Stimulated activated CD4-positive, alpha-beta T cell treated with anti-CD3 and anti-CD28 coated beads, Interleukin-15, amount 100 ng/mL, for 48 hours (primary cell): ENCODE measurements at regions not wholly inside any gene's neighbourhood (a gene's known extent, or its start where the extent isn't known, plus 50 kb on each side); places are given as distances from the start of the nearest gene placed in this dataset.

Experiments
- DNase-seq, 2 donors: peaks; one replicate each; pipeline ENCODE4 v3.0.0-alpha.2; 2020; ENCODE audit warnings: low read depth in 2 of 2

DNA sequence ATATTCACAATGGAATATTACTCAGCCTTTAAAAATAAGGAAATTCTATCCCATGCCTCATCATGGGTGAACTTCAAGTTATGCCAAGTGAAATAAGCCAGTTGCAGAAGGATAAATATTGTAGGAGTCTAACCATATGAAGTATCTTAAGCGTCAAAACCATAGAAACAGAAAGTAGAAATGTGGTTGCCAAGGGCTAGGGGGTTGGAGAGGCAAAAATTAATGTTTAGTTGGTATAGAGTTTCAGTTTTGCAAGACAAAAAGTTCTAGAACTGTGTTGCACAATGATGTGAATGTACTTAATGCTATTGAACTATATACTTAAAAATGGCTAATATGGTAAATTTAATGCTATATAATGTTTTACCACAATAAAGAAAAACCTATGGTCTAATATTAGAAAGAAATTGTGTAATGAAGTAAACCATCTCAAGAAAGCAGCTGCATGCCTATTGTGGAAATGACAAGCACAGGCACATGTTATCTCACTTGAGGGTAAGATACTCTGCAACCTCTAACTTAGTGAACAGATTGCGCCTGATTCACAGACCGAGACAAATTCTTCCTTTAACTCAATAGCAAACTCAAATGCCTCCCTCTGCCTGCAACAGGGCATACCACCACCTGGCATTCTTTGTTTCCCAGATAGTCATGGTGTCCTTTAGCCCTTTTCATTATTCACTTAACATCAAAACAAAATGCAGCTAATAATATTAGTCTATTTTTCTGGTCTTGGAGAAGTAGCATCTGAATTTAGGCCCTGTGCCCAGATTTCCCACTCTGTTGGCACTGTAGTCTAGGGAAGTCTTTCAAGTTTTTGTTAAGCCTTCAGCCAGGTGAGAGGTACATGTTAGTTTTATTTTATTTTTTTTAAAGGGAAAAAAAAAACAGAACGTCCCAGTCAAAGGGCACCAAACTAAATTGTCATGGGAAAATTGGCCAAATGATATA, 80.2 kb upstream of the ACP3 start:
- no peak for DNase-seq

DNA sequence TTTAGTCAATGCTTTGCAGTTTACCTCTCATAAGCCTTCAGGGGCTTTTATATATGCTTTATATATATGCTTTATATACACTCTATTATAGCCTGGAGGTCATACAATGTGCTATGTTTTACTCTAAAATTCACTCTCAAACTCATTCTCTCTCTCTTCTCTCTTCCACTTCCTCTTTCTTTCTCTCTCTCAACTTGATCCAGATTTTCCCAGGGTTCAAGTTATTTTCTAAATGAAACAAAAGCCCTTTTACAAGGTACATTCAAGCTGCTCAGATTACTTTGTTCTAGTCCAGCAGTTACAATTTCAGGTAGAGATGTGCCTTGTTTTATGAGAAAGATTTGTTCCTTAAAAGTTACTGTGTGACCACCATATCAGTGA, 79.6 kb upstream of the ACP3 start:
- no peak for DNase-seq

DNA sequence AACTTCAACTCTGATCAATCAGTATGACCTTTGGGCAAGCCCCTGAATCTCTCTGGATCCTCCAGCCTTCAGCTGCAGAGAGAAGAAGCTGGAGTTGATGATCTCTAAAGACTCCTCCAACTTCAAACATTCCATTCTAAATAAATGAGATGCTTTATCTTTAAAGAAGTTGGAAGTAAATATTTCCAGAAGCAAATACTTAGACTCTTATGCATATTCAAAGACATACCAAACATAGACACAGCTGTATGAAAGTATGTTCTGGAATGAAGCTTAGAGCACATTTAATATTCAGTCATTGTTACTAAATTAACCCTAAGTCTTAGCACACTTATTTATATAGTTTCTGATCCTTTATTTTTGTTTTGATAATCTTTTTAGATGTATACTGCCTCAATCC, 77.6 kb upstream of the ACP3 start:
- no peak for DNase-seq

DNA sequence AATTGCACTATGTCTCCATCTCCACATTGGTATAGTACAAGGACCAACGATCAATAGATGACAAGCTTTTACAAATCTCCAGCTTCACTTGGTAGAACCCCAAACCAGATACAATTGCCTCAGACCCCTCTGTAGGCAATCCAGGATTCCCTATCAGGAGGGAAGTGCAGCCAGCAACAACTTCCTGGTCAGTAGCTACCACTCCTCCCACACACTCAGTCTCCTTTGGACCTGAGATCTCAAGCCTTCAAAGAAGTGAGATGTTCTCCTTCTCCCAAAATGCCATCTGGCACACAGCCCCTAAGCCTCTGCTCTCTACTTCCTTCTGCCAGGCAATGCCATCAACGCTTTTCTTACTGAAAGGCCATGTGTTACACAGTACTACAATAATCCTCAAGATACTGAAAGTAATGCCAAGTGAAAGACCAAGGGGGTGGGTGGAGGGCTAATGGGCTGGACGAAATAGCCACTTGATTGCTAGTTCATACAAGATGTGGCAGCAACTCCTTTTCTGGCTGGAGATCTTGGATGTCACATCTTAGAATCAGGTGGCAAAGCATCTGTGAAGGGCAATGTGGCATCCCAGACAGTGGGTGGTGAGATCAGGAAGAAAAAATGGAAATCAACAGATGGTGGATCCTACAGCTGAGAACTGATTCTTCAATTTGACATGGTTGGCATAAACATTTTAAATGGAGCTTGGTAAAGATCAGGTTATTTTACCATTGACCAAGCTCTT, 75.3 kb upstream of the ACP3 start:
- no peak for DNase-seq

DNA sequence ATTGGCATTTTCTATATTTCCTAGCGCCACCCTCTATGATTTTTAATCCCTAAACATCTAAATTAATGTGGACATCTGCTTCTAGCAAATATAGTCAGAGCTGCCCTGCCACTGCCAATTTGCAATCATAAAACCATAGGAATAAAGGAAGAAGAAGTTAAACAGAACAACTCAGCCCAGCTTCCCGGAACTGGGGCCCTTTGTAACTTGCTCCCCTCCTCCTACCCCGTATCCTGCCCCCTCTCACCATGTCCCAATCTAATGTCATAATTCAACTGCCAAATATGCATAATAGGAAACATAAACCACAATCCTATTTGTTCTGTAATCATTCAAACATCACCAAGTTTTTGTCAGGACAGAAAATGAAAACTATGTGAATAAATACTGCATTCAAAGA, 74.4 kb upstream of the ACP3 start:
- DNase-seq, result no peak

DNA sequence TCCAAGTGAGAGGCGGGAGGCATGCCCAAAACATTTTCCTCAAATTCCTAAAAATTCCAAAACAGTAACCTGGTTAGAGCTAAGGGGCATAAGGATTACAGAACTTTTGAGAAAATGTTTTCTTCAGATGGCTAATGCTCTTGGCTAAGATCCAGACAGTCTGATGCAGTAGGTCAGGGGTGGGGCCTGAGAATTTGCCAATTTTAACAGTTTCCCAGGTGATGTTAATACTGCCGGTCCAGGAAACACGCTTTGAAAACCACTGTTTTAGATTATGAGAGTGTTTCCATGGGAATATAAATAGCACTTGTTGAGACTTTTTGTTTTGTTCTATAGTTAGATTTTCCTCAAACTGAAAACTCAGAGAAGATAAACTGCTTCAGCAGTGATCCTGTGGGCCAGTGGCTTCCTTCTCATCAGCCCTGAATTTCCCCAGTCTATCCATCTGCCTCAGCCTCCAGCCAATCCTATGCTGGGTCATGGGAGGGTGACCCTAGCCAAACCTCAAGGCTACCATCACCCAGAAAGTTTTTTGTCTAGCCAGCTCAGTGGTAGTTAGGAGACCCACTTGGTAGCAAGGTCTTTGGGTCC, 71.6 kb upstream of the ACP3 start:
- no peak for DNase-seq

DNA sequence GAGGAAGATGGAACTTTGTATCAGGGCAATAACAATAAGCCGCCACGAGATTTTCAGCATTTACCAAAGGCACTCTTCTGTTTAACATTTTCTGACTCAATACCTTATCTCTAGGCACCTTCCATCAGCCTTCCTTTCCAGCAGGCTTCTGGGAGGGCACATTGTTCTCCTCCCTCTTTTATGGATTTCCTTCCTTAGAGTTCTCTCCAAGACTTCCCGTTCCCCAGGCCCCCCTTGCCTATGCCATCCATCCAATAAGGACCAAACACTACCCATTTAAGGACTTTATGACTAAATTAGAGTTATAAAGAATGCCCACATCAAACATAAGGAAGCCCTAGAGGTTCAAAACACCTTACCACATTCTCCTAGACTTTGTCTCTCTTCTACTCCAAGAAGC, 71.0 kb upstream of the ACP3 start:
- no peak for DNase-seq

DNA sequence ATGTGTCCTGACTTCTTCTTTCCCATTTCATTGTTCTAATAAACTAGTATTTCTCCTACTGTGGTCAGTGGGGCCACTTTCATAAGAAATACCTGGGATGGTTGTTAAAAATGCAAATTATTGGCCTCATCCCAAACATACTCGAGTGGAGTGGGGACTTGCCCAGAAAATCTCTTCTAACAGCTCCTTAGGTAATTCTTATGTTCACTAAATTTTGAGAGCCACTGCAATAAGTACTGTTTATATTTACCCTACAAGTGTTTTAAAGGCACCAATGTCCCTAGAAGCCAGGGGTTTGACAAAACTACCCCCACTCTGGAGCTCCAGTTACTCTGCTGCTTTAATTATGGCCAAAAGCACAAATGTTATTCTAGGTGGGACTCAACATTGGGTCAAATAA, 70.0 kb upstream of the ACP3 start:
- DNase-seq, result no peak

DNA sequence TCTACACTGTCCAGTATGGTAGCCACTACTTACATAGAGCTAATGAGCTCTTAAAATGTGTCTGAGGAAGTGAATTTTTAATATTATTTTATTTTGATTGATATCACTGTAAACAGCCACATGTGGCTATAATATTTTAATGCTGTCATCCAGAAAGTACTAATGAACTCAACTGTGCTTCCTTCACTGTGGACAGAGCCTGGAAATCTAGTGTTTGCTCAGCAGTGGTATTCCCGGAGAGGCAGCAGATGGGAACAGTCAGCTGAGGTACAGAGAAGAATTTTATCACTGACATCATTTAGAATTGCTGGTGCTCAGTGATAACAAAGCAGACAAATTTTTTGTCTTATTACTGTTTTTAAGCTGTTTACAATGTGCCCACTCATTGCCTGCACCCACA, 68.7 kb upstream of the ACP3 start:
- DNase-seq, result no peak

DNA sequence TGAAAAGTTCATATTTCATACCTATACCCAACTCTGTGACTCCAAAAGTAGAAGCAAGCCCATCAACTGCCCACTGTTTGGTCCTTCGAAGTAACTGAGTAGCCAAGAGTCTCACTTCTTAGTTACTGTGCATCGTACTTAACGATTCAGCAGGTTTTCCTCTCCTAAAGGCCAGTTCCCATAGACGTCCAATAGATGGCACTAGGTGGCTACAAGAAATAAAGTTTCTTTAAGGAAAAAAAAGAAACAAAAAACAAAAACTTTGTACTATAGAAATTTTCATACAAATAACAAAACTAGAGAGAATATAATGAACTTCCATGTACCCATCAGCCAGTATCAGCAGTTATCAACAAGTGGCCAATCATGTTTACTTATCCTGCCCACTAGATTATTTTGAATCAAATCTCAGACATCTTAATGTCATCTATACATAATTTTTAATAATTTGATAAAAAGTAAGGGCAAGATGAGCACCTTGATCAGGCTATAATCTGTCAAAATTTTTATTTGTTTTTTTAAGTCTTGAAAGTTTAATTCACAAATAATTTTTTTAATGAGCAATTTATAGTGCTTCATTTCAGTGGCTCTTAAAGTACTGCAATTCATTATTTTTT, 63.8 kb upstream of the ACP3 start:
- DNase-seq, result peak in 1 of 2 donors; percentile 1

DNA sequence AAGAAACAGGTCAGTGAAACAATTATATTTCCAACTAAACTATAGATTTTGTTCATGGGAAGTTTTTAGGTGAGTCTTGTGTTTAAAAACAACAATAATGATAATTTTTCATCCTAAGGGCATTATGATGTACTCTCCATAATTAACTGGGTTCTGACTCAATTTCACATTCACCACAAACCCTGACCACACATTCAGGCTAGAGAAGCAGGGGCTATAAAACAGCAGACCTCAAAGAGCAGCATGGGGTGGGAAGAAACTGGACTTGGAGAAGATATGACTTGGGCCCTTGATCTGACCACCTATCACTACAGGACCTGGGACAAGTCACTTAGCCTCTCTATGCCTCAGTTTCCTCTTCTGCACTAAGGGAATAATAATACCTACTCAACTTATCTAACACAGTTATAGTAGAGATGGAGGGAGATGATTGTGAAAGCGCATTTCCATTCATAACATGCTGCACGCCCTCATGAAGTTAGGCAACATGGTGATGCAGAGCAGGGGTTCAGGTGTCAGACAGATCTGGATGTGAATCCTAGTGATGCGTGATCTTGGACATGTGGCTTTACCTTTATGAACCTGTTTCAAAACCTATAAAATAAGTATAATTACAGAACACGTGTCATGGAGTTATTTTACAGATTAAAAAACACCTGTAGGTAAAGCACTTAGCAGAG, 63.0 kb upstream of the ACP3 start:
- no peak for DNase-seq

DNA sequence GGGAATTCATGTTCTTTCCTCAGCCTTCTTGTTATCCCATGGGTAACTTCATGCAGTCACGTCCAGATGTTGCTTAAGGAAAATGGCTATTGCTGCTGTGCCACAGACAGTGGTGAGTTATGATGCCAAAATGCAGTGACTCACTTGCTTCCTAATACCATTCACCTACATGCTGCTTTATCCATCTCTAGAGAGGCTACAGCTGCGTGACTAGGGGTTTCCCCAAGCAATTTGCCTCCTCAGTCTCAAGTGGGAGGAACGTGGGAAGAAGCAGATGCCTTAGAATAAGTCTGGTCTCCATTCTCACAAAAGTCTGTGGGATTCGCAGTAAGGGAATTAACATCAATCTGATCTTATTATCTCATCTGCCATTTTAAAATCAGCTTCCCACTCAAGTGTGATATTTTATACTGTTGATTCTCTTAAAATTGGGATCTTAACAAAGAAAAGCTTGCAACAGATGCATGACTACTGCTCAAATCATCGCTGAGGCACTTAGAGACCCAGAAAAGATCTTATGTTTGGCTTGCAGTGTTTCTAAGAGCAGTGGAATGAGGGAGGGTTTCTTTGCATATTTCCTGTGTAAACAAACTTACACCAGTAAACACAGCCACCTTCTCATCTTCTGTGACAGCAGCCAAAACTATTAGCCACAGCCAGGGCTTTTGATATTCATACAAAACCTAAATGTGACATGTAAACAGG, 62.0 kb upstream of the ACP3 start:
- no peak for DNase-seq

DNA sequence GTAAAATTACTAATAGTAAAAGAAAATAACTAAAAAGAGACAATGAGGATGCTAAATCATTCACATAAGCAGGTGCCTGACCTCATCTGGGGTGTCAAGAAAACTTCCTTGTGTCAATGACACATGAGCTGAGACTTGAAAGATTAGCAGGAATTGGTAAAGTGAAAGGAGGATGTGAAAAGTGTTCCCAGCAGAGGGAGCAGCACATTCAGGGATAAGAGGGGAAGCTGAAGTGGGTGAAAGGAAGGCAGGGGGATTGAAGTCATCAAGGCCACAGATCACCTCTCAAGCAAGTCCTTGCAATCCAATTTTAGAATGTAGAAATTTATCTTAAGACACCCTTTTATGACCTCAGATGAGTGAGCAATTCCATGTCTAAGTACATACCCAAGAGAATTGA, 60.2 kb upstream of the ACP3 start:
- no peak for DNase-seq

DNA sequence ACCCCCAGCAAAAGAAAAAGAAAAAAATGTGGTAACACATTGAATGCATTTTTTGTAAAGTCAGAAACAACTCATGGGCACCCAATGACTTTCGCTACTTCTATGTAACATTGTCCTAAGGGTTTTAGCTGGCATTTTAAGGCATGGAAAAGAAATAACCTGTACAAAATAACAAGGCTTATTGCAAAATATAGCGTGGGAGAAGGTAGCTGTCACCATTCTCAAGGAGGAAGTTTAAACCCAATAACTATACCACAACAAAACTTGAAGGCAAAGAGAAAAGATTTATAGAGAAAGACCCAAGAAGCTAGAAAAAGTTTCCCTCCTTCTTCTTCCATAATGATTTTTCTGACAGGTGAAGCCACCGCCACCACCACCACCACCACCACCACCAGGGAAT, 55.7 kb upstream of the ACP3 start:
- no peak for DNase-seq

DNA sequence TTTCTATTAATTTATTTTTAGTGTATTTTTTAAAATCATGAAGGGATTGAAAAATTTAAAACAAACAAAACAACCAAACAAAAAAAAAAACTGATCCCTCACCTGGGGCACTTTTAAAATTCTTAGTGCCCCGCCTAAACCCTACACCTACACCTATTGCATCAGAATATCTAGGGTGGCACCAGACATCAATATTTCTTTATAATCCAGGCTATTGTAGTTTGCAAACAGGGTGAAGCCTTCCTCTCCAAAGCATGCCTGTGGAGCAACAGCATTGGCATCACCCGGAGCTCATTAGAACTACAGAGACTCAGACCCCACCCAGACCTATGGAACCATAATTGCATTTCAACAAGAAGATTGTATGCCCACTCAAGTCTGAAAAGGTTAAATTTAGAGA, 54.9 kb upstream of the ACP3 start:
- no peak for DNase-seq

DNA sequence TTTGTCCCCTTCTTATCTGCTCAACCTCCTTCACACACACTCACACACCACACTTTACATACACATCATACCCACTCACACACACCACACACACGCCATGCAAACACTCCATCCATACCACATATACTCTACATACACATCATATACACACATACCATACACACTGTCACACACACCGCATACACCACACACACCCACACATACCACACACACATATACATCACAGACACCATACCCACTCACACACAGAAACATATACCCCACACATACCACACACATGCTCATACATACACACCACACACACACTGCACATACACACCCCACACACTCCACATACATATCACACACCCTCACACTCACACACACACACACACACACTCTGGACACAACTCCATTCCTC, 54.3 kb upstream of the ACP3 start:
- no peak for DNase-seq

DNA sequence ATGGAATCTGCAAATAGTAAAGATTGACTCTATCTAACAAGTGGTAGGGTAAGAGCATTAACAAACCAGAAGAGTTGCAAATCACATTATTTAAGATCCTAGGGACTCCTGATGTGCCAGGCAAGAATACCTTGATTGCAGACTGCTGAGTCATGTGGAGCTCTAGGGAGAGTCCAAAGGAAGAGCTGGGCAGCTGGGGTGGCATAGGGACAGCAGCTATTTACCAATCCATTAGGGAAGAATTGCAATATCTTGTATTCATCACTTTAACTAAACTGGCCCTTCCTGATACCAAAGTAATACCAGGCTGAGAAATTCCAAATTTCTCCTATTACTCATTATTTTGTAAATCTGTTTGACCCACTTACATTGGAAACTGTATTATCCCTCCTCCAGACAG, 52.2 kb upstream of the ACP3 start:
- DNase-seq, result no peak

DNA sequence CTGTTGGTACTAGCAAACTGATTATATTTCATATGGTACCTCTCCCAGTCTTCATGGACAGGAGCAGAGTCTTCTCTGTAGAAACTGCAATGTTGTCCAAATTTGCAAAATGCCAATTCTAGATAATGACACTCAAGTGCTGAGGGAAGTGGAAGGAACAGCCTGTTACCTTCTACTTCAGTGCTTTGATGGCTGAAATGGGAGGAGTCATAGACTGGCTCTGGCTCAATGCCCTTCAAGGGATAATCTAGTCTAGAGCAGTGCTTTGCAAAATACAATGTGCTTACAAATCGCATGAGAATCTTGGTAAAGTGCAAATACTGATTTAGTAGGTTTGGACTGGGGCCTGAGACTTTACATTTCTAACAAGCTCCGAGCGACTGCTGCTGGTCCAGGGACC, 51.7 kb upstream of the ACP3 start:
- DNase-seq, result no peak

DNA sequence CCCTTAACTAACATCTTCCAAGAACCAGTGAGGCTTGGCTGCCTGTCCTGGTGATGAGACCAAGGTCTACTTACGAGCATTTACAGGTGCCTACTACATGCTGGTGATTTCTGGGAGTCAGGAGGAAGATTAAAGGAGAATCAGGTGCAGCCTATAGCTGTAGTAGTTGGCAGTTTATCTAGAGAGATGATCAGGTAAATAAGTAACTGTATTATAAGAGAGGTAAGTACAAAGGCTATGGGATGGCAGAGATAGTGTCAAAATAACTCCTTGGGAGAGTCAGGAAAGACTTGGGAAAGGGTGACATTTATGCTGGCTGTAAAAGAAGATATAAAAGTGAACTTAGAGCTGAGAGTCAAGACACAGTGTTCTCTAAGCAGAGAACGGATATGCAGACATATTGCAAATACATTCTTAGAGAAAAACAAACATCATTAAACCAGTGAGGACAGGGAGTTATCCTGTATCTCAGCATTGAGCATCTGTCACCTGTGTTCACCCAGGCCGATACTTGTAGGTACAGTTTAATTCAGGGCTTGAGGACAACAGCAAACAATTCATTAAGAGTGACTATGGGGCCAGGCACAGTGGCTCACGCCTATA, 49.7 kb upstream of the ACP3 start:
- DNase-seq, result no peak
